ENCODE measurements at regions not wholly inside any gene's neighbourhood (a gene's known extent, or its start where the extent isn't known, plus 50 kb on each side); places are given as distances from the start of the nearest gene placed in this dataset.

DNA sequence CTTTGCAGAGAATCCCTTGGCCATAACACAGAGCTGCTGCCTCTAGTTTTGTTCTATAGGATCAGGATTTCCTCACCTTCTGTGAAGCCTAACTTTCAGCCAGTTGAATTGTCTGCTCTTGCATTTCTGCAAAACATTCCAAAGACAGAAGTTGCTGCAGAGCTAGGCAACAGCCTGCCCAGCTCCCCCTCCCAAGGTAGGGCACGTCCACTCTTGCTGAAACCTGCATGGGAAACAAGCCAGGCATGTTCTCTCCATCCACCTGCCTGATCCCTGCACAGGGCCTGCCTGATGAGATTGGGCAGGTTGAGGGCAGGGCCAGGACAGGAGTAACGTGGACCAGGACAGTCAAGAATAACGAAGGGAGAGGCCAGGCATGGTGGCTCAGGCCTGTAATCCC is 58.9 kb upstream of the NAA20 start:
- intact Hi-C loops (cut with micrococcal nuclease), result no loop called here
- POLR2A ChIA-PET, result no interaction called here
- Histone ChIP-seq H4K20me1 (ENCODE audit: control insufficient read depth, insufficient read depth, low read length, poor library complexity, severe bottlenecking) (no peaks in the 10 kb centered on the region), H3K4me1 (ENCODE audit: control insufficient read depth in 2 of 2, insufficient read depth in 2 of 2, low read length in 2 of 2) (peaks cover 3 to 6% of the 10 kb centered on the region in 2 donors), H3K9ac (ENCODE audit: low read length) (no peak overlapping the region), H3K4me2 (replicated peaks; ENCODE audit: low read depth, low read length, poor library complexity, severe bottlenecking) (no peak overlapping the region), H3K9me3 (ENCODE audit: control extremely low read depth in 1 of 3, control insufficient read depth in 2 of 3, insufficient read depth in 1 of 3, low read length in 2 of 3) (no peaks in the 10 kb centered on the region), H2AFZ (ENCODE audit: insufficient read depth, low read depth, low read length, poor library complexity, severe bottlenecking) (no peak overlapping the region), H3K27me3 (replicated peaks in 1 of 4; ENCODE audit: control extremely low read depth in 1 of 4, control insufficient read depth in 3 of 4, insufficient read depth in 4 of 4, low read length in 3 of 4) (no peaks in the 10 kb centered on the region), H3K27ac (ENCODE audit: low read length in 2 of 2) (no peak overlapping the region), H3K79me2 (ENCODE audit: control insufficient read depth, insufficient read depth, low read length) (no peaks in the 10 kb centered on the region), H3K4me3 (ENCODE audit: control extremely low read depth in 1 of 5, extremely low read depth in 1 of 5, insufficient read depth in 1 of 5, low read depth in 2 of 5, low read length in 4 of 5) (no peak overlapping the region), H3K36me3 (replicated peaks in 1 of 2; ENCODE audit: control extremely low read depth in 1 of 2, control insufficient read depth in 1 of 2, extremely low read depth in 1 of 2, insufficient read depth in 2 of 2, low read length in 1 of 2) (no peaks in the 10 kb centered on the region)
- CTCF ChIA-PET, result no interaction called here
- Mint-ChIP-seq H3K27me3 (no peaks in the 10 kb centered on the region), H3K27ac (no peak overlapping the region), H3K4me3 (no peak overlapping the region), H3K9me3 (ENCODE audit: insufficient read depth) (no peaks in the 10 kb centered on the region), H3K4me1 (peaks cover 8% of the 10 kb centered on the region)
- WGBS (ENCODE audit: insufficient coverage), result 95% methylated on average over 3 of the region's 3 CpGs
- DNase-seq, result no peak
- TF ChIP-seq, protein P1, sequence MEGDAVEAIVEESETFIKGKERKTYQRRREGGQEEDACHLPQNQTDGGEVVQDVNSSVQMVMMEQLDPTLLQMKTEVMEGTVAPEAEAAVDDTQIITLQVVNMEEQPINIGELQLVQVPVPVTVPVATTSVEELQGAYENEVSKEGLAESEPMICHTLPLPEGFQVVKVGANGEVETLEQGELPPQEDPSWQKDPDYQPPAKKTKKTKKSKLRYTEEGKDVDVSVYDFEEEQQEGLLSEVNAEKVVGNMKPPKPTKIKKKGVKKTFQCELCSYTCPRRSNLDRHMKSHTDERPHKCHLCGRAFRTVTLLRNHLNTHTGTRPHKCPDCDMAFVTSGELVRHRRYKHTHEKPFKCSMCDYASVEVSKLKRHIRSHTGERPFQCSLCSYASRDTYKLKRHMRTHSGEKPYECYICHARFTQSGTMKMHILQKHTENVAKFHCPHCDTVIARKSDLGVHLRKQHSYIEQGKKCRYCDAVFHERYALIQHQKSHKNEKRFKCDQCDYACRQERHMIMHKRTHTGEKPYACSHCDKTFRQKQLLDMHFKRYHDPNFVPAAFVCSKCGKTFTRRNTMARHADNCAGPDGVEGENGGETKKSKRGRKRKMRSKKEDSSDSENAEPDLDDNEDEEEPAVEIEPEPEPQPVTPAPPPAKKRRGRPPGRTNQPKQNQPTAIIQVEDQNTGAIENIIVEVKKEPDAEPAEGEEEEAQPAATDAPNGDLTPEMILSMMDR (IDR thresholded peaks at IDR 0.05), result no peak
- no peak for TF ChIP-seq EZH2 (IDR thresholded peaks at IDR 0.05; ENCODE audit: borderline replicate concordance, insufficient read depth, low read depth, low read length, poor library complexity, severe bottlenecking)
- no peak for ATAC-seq (ENCODE audit: low read depth)

DNA sequence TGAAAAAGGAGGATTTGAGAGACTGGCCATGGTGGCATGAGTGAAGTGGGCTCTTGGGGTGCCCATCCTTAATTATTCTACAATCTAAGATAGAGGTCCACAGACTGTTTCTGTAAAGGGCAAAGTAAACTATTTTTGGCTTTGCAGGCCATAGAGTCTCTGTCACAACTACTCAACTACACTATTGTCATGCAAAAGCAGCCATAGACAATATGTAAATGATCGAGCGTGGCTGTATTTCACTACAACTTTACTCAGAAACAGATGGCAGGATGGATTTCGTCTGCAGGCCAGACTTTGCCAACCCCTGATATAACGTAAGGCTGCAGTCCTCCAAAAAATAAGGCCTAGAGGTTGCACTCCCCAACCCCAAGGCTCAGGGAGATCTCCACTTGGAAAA is 58.2 kb upstream of the NAA20 start:
- Histone ChIP-seq H2AFZ (ENCODE audit: insufficient read depth, low read depth, low read length, poor library complexity, severe bottlenecking) (no peak overlapping the region), H3K9me3 (ENCODE audit: control extremely low read depth in 1 of 3, control insufficient read depth in 2 of 3, insufficient read depth in 1 of 3, low read length in 2 of 3) (no peaks in the 10 kb centered on the region), H3K36me3 (replicated peaks in 1 of 2; ENCODE audit: control extremely low read depth in 1 of 2, control insufficient read depth in 1 of 2, extremely low read depth in 1 of 2, insufficient read depth in 2 of 2, low read length in 1 of 2) (no peaks in the 10 kb centered on the region), H3K4me2 (replicated peaks; ENCODE audit: low read depth, low read length, poor library complexity, severe bottlenecking) (no peak overlapping the region), H3K4me1 (ENCODE audit: control insufficient read depth in 2 of 2, insufficient read depth in 2 of 2, low read length in 2 of 2) (peaks cover 3 to 5% of the 10 kb centered on the region in 2 donors), H4K20me1 (ENCODE audit: control insufficient read depth, insufficient read depth, low read length, poor library complexity, severe bottlenecking) (no peaks in the 10 kb centered on the region), H3K27ac (ENCODE audit: low read length in 2 of 2) (no peak overlapping the region), H3K9ac (ENCODE audit: low read length) (no peak overlapping the region), H3K79me2 (ENCODE audit: control insufficient read depth, insufficient read depth, low read length) (no peaks in the 10 kb centered on the region), H3K4me3 (ENCODE audit: control extremely low read depth in 1 of 5, extremely low read depth in 1 of 5, insufficient read depth in 1 of 5, low read depth in 2 of 5, low read length in 4 of 5) (no peak overlapping the region), H3K27me3 (replicated peaks in 1 of 4; ENCODE audit: control extremely low read depth in 1 of 4, control insufficient read depth in 3 of 4, insufficient read depth in 4 of 4, low read length in 3 of 4) (no peaks in the 10 kb centered on the region)
- WGBS (ENCODE audit: insufficient coverage), result 91% methylated on average over 4 of the region's 4 CpGs
- H3K27me3 Mint-ChIP-seq, result no peaks in the 10 kb centered on the region
- no peak overlapping the region for H3K4me3 Mint-ChIP-seq
- H3K4me1 Mint-ChIP-seq, result peaks cover 7% of the 10 kb centered on the region
- ChIA-PET POLR2A (no interaction called here), CTCF (no interaction called here)
- no peak for ATAC-seq (ENCODE audit: low read depth)
- DNase-seq, result no peak
- H3K27ac Mint-ChIP-seq, result no peak overlapping the region
- intact Hi-C loops (cut with micrococcal nuclease), result no loop called here
- no peaks in the 10 kb centered on the region for H3K9me3 Mint-ChIP-seq (ENCODE audit: insufficient read depth)
- TF ChIP-seq, protein P1 (IDR thresholded peaks at IDR 0.05), result no peak
- no peak for TF ChIP-seq EZH2 (IDR thresholded peaks at IDR 0.05; ENCODE audit: borderline replicate concordance, insufficient read depth, low read depth, low read length, poor library complexity, severe bottlenecking)
